GM19372 (cell line): ENCODE measurements at regions not wholly inside any gene's neighbourhood (a gene's known extent, or its start where the extent isn't known, plus 50 kb on each side); places are given as distances from the start of the nearest gene placed in this dataset.
"Not testable (repeated sequence)": the region's sequence is repeated elsewhere in the genome, so short reads cannot be mapped to it uniquely, and the experiment has no call there.

Experiments used
- ATAC-seq: cut with Tn5 transposase; IDR thresholded peaks from one replicate; pipeline ENCODE4 v1.9.1; 2021; ENCODE audit warnings: mild to moderate bottlenecking, low read depth, moderate library complexity; ENCODE audit not compliant: unreplicated experiment

DNA sequence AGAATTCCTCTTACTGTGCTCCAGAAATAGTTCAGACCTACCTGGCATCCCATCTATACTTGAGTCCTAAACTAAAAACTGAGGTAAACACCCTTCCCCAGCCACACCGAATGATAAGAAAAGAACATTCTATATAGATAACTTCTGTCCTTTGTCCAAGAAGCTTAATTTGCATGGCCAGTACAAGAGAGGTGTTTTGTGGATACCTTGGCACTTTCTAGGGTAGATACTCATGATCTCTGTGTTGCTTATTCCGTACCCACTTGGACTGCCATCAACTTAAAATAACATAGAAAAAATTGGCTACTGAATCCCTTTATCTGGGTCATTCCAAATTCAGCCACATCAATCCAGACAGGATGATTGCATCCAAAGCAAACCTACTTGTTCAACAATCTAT, 1050.4 kb downstream of the STIM2 start:
- ATAC-seq: no peak

DNA sequence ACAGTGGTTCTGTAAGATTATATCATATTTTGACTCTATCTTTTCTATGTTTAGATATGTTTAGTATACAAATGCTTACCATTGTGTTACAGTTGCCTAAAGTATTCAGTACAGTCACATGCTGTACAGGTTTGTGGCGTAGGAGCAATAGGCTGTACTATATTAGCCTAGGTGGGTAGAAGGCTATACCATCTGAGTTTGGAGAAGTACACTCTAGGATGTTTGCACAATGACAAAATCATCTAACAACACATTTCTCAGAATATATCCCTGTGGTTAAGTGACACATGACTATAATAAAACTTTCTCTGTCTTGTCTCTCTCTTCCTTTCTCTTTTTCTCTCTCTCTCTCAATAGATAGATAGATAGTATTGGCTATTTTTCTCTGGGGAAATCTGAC, 1053.1 kb downstream of the STIM2 start:
- ATAC-seq: no peak

DNA sequence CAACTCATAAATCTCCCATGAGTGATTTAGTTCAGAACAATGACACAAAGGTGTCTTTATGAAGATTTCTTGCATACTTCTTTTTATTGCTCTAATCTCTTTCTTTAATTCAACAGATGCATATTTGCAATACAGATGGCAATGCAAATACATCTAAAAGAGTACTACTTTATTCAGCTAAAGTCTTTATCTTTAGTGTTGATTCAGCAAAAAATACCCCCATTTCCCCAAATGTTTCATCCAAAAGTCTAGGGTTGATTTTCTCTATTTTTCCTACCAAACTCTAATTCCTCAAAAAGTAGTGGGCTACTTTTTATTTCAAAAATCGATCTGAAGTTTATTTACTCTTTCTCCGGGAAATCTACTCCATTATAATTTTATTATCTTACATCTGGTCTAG, 1055.2 kb downstream of the STIM2 start:
- no peak for ATAC-seq

DNA sequence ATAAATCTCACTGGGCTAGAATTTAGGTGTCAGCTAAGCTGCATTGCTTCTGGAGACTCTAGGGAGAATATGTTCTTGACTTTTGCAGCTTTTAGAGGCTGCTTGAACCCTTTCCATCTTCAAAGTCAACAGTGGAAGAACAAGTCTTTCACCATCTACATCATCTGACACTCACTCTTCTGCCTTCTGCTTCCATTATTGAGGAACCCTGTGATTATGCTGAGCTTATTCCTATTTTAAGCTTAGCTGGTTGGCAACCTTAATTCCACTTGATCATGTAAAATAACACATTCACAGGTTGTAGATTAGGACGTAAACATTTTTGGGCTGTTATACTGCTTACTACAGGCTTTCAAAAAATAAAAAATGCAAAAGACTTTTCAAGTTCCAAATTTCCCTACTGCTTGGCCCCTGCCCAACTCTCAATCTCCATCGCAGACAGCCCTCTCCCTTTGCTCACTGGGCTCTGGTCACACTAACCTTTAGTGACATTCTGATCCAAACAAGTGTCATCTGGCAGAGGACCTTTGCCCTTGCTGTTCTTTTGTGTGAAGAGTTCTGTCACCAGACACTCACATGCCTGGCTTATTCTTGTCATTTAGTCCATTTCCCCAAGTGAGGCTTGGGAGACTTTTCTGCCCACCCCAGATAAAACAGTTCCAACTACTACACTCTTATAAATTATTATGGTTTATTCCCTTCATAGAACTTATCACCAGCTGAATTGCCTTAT, 1056.0 kb downstream of the STIM2 start:
- ATAC-seq: no peak

DNA sequence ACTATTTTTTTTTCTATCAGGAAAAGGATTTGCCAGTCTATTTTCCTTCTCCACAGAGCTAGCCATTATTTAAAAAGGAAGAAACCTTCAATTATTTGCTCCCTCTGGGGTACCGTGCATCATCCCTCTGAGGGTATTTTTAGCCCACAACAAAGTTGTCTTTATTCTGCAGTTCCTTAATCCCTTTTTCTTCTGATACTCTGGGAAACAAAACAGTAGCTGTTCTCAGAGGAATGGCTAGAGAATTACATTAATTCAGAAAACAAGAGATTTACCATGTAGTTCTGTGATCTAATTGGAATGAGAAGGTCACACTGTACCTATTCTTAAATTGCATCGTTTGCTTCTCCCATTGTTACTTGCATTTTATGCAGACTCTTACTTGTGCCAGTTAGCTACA, 1056.7 kb downstream of the STIM2 start:
- ATAC-seq: no peak

DNA sequence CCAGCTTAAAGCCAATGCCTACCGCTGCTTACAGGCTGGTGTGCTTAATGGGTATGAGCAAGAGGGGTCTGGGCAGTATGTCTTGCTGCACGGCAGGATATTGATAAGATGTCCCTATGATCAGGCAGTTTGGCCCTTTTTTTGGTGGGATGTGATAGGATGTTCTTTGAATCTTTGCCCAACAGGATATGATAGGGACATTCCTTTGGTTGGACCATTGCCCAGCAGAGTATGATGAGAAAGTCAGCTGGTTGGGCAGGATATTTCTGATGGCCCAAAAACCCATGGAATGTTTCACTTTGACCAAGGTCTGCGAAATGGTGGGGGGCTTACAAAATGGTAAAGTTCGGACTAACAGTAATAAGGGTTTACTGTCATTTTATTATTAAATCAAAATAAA, 1060.6 kb downstream of the STIM2 start:
- ATAC-seq: no peak

DNA sequence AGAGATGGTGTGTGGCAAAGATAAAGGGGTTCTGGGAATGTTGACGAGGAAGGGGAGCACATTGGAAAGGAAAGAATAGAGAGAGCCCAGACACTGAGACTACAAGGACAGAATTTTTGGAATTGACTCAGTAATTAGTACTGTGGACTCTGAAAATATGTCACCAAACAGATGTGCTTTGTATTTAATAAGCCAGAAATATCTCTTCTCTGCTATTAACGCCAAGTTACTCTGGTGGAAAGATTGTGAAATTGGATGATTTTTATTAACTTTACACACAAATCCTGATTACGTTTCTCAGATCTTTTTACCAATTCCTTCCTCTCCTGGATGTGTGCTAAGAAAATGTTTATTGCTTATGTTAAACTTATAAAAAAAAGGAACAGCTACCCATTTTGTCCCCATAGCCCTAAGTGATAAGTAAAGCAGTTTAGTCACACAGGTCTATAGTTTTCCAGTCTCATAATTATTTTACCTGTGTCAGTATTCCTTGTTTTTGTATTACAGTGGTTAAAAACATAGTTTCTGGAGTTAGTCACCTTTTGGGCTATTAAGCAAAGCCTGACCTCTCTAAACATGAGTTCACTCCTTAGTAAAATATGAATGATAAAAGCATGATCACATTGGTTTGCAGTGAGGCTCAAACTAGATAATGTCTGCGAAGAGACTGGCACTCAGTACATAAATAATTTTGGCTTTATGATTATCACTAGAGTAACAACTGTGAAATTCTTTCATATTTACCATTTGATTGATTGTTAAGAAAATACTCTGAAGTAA, 1068.3 kb downstream of the STIM2 start:
- ATAC-seq: no peak

GRCh38 chr4:27930291-27930690, 1069.7 kb downstream of the STIM2 start:
- ATAC-seq: no peak

DNA sequence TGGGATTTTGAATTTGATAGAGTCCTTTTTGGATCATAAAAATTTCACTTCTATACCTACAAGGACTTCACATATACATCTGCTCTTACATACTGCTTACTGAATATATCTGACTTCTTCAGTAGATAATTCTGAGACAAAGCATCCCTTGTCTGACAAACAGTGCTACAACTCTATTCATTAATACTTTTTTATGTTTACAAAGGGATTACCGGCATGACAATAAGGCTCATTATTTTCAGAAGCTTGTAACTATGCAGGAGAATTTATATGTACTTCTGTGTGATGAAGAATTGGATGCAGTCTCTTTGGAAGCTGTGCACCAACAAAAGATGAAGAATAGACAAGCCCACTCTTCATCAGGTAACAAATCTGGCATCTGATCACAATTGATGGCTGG, 1070.3 kb downstream of the STIM2 start:
- no peak for ATAC-seq

- ATAC-seq: no peak
These were observed 1070.9 kb downstream of the STIM2 start for GRCh38 chr4:27931584-27931983.

GRCh38 chr4:27934871-27935270, 1074.2 kb downstream of the STIM2 start:
- ATAC-seq: no peak

DNA sequence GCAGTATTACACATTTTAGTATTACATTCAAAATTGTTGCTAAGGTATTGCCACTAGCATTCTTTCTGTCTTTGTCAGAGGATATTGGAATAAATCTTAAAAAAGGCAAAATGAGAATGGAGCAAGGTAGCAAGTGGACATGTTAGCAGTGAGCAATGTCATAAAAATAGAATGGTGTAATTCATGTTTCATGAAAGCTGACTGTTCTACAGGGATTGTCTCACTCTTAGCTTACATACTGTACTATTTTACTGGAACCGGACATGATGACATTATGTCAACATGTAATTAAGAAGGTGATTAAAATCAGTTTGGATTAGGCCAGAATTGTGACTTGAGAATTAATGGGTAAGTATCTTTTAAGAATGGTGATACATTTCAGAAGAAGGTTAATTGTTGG, 1086.2 kb downstream of the STIM2 start:
- ATAC-seq: no peak

GRCh38 chr4:27947302-27947701, 1086.7 kb downstream of the STIM2 start:
- no peak for ATAC-seq

- no peak for ATAC-seq
These were observed 1103.5 kb downstream of the STIM2 start for GRCh38 chr4:27964095-27964494.

DNA sequence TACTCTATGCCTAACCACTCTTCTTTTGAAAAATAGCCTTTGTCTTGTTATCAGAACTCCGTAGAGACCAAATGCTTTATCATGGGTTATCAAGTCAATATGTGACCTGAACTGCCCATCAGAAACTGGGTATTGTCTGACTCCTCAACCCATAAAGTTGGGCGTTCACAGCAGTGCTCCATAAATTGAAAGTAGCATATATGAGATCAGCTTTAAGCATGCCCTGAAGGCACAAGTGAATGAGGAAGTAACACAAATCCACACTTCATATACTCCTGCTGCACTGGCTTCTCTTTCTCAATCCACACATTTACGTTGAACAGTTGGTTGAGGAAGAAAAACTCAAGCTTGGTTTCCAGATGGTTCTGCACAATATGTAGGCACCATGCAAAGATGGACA, 1106.0 kb downstream of the STIM2 start:
- ATAC-seq: no peak

DNA sequence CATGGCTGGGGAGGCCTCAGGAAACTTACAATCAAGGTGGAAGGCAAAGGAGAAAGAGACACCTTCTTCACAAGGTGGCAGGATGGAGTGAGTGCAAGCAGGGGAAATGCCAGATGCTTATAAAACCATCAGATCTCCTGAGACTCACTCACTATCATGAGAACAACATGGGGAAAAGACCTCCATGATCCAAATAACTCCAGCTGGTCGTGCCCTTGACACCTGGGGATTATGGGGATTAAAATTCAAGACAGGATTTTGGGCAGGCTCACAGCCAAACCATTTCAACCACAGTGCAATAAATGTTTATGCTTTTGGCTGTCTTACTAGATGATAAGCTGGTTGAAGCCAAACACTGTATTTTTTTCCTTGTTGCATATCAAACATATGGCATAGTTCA, 1112.4 kb downstream of the STIM2 start:
- no peak for ATAC-seq

- ATAC-seq: no peak
These were observed 1113.1 kb downstream of the STIM2 start for GRCh38 chr4:27973700-27974099.

- no peak for ATAC-seq
These were observed 1113.7 kb downstream of the STIM2 start for GRCh38 chr4:27974339-27974738.

- ATAC-seq: not testable (repeated sequence)
These were observed 1114.2 kb downstream of the STIM2 start for GRCh38 chr4:27974881-27975280.

DNA sequence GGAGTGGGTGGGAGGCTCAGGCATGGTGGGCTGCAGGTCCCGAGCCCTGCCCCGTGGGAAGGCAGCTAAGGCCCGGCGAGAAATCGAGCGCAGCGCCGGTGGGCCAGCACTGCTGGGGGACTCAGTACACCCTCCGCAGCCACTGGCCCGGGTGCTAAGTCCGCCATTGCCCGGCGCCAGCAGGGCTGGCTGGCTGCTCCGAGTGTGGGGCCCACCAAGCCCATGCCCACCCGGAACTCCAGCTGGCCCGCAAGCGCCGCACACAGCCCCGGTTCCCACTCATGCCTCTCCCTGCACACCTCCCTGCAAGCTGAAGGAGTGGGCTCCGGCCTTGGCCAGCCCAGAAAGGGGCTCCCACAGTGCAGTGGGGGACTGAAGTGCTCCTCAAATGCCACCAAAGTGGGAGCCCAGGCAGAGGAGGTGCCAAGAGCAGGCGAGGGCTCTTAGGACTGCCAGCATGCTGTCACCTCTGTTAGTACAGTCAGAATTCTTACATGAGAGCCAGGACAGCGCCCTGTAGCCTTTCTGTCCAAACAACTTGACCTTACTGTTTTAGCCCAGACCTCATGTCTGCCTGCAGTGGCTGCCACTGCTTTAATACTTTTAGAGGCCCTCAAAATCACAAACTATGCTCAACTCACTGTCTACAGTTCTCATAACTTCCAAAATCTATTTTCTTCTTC, 1117.9 kb downstream of the STIM2 start:
- not testable (repeated sequence) for ATAC-seq

DNA sequence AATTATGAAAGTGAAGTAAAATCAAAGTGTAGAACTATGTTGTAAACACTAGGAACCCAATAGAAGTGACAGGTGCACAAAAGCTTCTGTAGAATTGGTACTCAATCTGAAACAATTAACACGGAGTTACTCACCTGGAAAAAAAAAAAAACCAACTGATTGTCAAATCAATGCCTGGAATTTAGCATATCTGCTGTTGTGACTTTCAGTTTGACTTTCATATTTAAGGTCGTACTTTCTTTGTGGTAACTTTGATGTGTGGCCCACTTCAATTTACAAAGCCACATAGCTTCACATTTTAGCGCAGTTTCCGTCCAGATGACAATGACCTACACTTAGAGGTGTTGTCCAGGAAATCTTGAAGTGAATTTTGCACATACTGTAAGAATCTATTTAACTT, 1124.9 kb downstream of the STIM2 start:
- no peak for ATAC-seq

DNA sequence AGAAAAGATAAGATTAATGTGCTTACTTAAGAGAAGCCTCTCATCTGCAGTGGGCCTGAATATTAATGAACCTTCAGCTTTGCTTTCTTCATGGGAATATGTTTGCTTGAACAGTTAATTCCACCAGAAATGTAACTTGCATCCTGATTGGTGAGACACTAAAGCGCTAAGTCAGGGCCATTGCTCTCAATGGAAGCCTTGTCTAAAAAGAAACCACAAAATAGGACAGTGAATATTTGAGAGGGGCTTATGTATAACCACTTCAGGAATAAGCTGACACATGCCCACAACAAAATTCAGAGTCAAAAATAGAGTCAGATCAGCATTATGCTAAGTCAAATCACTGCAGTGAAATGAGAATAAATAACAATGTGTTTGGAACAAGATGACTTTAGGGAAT, 1125.8 kb downstream of the STIM2 start:
- no peak for ATAC-seq
